ENCODE measurements at regions not wholly inside any gene's neighbourhood (a gene's known extent, or its start where the extent isn't known, plus 50 kb on each side); places are given as distances from the start of the nearest gene placed in this dataset.

- H3K4me3 ChIP-seq (ENCODE audit: low read depth, low read length): no peak overlapping the region
- H3K36me3 ChIP-seq (ENCODE audit: control insufficient read depth, insufficient read depth, low read length): no peaks in the 10 kb centered on the region
- H3K9ac ChIP-seq (ENCODE audit: low read depth, low read length): no peak overlapping the region
- no peak overlapping the region for H3K27ac ChIP-seq (ENCODE audit: low read depth, low read length)
- no peaks in the 10 kb centered on the region for H3K4me1 ChIP-seq (ENCODE audit: control insufficient read depth, insufficient read depth, low read length)
- no peaks in the 10 kb centered on the region for H3K9me3 ChIP-seq (ENCODE audit: control insufficient read depth, insufficient read depth, low read length)
- H3K27me3 ChIP-seq (ENCODE audit: control insufficient read depth, insufficient read depth, low read length): no peaks in the 10 kb centered on the region
These were observed 209.8 kb upstream of the FOXA2 start for GRCh38 chr20:22794200-22794599.

DNA sequence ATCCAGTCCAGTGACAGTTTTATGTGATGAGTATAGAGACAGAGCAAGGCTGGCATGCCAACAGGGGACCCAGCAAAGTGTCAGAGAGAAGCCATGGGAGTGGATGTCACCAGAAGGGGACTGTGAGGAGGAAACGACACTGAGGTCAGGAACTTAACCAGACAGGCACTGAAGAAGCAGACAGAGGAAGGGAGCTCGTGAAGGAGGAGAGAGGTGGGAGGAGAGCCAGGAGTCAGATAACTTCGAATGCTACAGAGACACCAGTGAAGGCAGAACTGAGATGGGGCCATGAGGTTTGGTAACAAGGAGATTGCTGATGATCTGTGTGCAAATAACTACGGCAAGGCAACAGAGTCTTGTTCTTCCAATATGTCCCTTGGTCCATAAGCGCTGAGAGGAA is 211.1 kb upstream of the FOXA2 start:
- Histone ChIP-seq H3K36me3 (ENCODE audit: control insufficient read depth, insufficient read depth, low read length) (no peaks in the 10 kb centered on the region), H3K4me3 (ENCODE audit: low read depth, low read length) (no peak overlapping the region), H3K9ac (ENCODE audit: low read depth, low read length) (no peak overlapping the region), H3K27ac (ENCODE audit: low read depth, low read length) (no peak overlapping the region), H3K27me3 (ENCODE audit: control insufficient read depth, insufficient read depth, low read length) (no peaks in the 10 kb centered on the region), H3K9me3 (ENCODE audit: control insufficient read depth, insufficient read depth, low read length) (no peaks in the 10 kb centered on the region), H3K4me1 (ENCODE audit: control insufficient read depth, insufficient read depth, low read length) (no peaks in the 10 kb centered on the region)

GRCh38 chr20:22795871-22796270 is 211.5 kb upstream of the FOXA2 start:
- no peak overlapping the region for H3K27ac ChIP-seq (ENCODE audit: low read depth, low read length)
- no peaks in the 10 kb centered on the region for H3K9me3 ChIP-seq (ENCODE audit: control insufficient read depth, insufficient read depth, low read length)
- H3K27me3 ChIP-seq (ENCODE audit: control insufficient read depth, insufficient read depth, low read length): no peaks in the 10 kb centered on the region
- no peaks in the 10 kb centered on the region for H3K36me3 ChIP-seq (ENCODE audit: control insufficient read depth, insufficient read depth, low read length)
- no peak overlapping the region for H3K9ac ChIP-seq (ENCODE audit: low read depth, low read length)
- H3K4me1 ChIP-seq (ENCODE audit: control insufficient read depth, insufficient read depth, low read length): no peaks in the 10 kb centered on the region
- H3K4me3 ChIP-seq (ENCODE audit: low read depth, low read length): no peak overlapping the region

GRCh38 chr20:22796469-22797077 is 212.2 kb upstream of the FOXA2 start:
- Histone ChIP-seq H3K27me3 (ENCODE audit: control insufficient read depth, insufficient read depth, low read length) (no peaks in the 10 kb centered on the region), H3K9me3 (ENCODE audit: control insufficient read depth, insufficient read depth, low read length) (no peaks in the 10 kb centered on the region), H3K9ac (ENCODE audit: low read depth, low read length) (no peak overlapping the region), H3K36me3 (ENCODE audit: control insufficient read depth, insufficient read depth, low read length) (no peaks in the 10 kb centered on the region), H3K4me1 (ENCODE audit: control insufficient read depth, insufficient read depth, low read length) (no peaks in the 10 kb centered on the region), H3K27ac (ENCODE audit: low read depth, low read length) (no peak overlapping the region), H3K4me3 (ENCODE audit: low read depth, low read length) (no peak overlapping the region)

GRCh38 chr20:22797103-22797502 is 212.7 kb upstream of the FOXA2 start:
- Histone ChIP-seq H3K4me3 (ENCODE audit: low read depth, low read length) (no peak overlapping the region), H3K36me3 (ENCODE audit: control insufficient read depth, insufficient read depth, low read length) (no peaks in the 10 kb centered on the region), H3K9me3 (ENCODE audit: control insufficient read depth, insufficient read depth, low read length) (no peaks in the 10 kb centered on the region), H3K9ac (ENCODE audit: low read depth, low read length) (no peak overlapping the region), H3K4me1 (ENCODE audit: control insufficient read depth, insufficient read depth, low read length) (no peaks in the 10 kb centered on the region), H3K27me3 (ENCODE audit: control insufficient read depth, insufficient read depth, low read length) (no peaks in the 10 kb centered on the region), H3K27ac (ENCODE audit: low read depth, low read length) (no peak overlapping the region)

DNA sequence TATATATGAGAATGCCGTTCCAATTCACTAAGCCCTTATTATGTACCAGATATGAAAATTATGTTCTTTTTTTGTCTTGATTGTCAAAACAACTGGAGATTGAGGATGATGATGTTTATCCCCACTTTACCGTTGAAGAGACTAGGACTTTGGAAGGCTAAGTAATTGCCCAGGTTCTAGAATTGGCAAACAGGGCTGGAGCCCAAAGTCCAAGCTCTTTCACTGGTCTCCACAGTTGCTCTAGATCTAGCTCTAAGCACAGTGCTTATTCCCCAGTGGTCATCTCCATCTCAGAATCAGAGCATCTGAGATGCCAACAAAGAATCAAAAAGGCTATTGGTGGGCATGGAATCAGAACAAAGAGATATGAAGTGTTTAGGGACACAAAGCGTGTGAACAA is 215.3 kb upstream of the FOXA2 start:
- H3K27ac ChIP-seq (ENCODE audit: low read depth, low read length): no peak overlapping the region
- no peak overlapping the region for H3K4me3 ChIP-seq (ENCODE audit: low read depth, low read length)
- H3K27me3 ChIP-seq (ENCODE audit: control insufficient read depth, insufficient read depth, low read length): no peaks in the 10 kb centered on the region
- no peaks in the 10 kb centered on the region for H3K4me1 ChIP-seq (ENCODE audit: control insufficient read depth, insufficient read depth, low read length)
- H3K9me3 ChIP-seq (ENCODE audit: control insufficient read depth, insufficient read depth, low read length): no peaks in the 10 kb centered on the region
- H3K9ac ChIP-seq (ENCODE audit: low read depth, low read length): no peak overlapping the region
- H3K36me3 ChIP-seq (ENCODE audit: control insufficient read depth, insufficient read depth, low read length): no peaks in the 10 kb centered on the region

GRCh38 chr20:22800129-22800528 is 215.8 kb upstream of the FOXA2 start:
- Histone ChIP-seq H3K9ac (ENCODE audit: low read depth, low read length) (no peak overlapping the region), H3K4me3 (ENCODE audit: low read depth, low read length) (no peak overlapping the region), H3K9me3 (ENCODE audit: control insufficient read depth, insufficient read depth, low read length) (no peaks in the 10 kb centered on the region), H3K27ac (ENCODE audit: low read depth, low read length) (no peak overlapping the region), H3K4me1 (ENCODE audit: control insufficient read depth, insufficient read depth, low read length) (no peaks in the 10 kb centered on the region), H3K27me3 (ENCODE audit: control insufficient read depth, insufficient read depth, low read length) (no peaks in the 10 kb centered on the region), H3K36me3 (ENCODE audit: control insufficient read depth, insufficient read depth, low read length) (no peaks in the 10 kb centered on the region)

DNA sequence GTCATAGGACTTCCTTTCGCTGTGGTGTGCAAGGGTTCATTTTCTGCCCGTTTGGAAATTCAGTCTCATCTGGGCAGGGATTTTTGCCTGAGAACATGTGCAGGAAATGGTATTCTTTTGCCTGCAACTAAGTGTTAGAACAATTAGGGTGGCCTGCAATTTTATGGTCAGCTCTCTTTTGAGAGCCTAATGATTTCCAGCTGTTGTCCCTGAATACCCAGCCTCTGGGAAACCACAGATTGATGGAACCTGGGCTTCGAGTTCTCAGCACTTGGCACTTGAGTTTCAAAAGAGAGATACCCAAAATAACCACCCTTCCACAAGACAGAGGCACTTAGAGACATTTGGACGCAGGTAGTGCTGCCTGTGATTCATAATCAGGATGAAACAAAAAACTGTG is 217.2 kb upstream of the FOXA2 start:
- Histone ChIP-seq H3K4me1 (ENCODE audit: control insufficient read depth, insufficient read depth, low read length) (no peaks in the 10 kb centered on the region), H3K27me3 (ENCODE audit: control insufficient read depth, insufficient read depth, low read length) (no peaks in the 10 kb centered on the region), H3K4me3 (ENCODE audit: low read depth, low read length) (no peak overlapping the region), H3K9ac (ENCODE audit: low read depth, low read length) (no peak overlapping the region), H3K36me3 (ENCODE audit: control insufficient read depth, insufficient read depth, low read length) (no peaks in the 10 kb centered on the region), H3K27ac (ENCODE audit: low read depth, low read length) (no peak overlapping the region), H3K9me3 (ENCODE audit: control insufficient read depth, insufficient read depth, low read length) (no peaks in the 10 kb centered on the region)

- no peaks in the 10 kb centered on the region for H3K4me1 ChIP-seq (ENCODE audit: control insufficient read depth, insufficient read depth, low read length)
- no peaks in the 10 kb centered on the region for H3K36me3 ChIP-seq (ENCODE audit: control insufficient read depth, insufficient read depth, low read length)
- H3K27ac ChIP-seq (ENCODE audit: low read depth, low read length): no peak overlapping the region
- H3K27me3 ChIP-seq (ENCODE audit: control insufficient read depth, insufficient read depth, low read length): no peaks in the 10 kb centered on the region
- no peak overlapping the region for H3K9ac ChIP-seq (ENCODE audit: low read depth, low read length)
- no peak overlapping the region for H3K4me3 ChIP-seq (ENCODE audit: low read depth, low read length)
- no peaks in the 10 kb centered on the region for H3K9me3 ChIP-seq (ENCODE audit: control insufficient read depth, insufficient read depth, low read length)
These were observed 217.9 kb upstream of the FOXA2 start for GRCh38 chr20:22802296-22802695.

- H3K4me3 ChIP-seq (ENCODE audit: low read depth, low read length): no peak overlapping the region
- no peak overlapping the region for H3K9ac ChIP-seq (ENCODE audit: low read depth, low read length)
- H3K36me3 ChIP-seq (ENCODE audit: control insufficient read depth, insufficient read depth, low read length): no peaks in the 10 kb centered on the region
- no peaks in the 10 kb centered on the region for H3K27me3 ChIP-seq (ENCODE audit: control insufficient read depth, insufficient read depth, low read length)
- H3K9me3 ChIP-seq (ENCODE audit: control insufficient read depth, insufficient read depth, low read length): no peaks in the 10 kb centered on the region
- no peak overlapping the region for H3K27ac ChIP-seq (ENCODE audit: low read depth, low read length)
- H3K4me1 ChIP-seq (ENCODE audit: control insufficient read depth, insufficient read depth, low read length): no peaks in the 10 kb centered on the region
These were observed 220.8 kb upstream of the FOXA2 start for GRCh38 chr20:22805219-22805618.

DNA sequence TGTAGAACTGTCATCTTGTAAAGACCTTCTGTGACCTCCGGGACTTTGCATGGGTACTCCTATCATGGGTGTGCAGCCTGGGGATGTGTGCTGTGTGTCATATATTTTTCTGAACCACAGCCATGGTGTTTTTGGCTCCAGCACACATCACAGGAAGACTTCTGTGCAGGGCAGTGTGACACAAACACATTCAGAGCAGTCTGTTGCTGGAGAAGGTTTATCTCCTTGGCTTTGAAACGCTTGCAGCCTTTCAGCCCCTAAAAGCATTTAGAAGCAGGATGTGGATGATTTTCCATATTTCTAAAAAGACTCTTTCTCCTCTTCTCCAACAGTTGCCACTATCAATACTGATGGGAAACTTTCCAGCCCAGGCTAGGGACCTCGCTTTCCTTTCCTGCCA is 221.6 kb upstream of the FOXA2 start:
- H3K4me3 ChIP-seq (ENCODE audit: low read depth, low read length): no peak overlapping the region
- no peaks in the 10 kb centered on the region for H3K4me1 ChIP-seq (ENCODE audit: control insufficient read depth, insufficient read depth, low read length)
- H3K27ac ChIP-seq (ENCODE audit: low read depth, low read length): no peak overlapping the region
- H3K9ac ChIP-seq (ENCODE audit: low read depth, low read length): no peak overlapping the region
- no peaks in the 10 kb centered on the region for H3K27me3 ChIP-seq (ENCODE audit: control insufficient read depth, insufficient read depth, low read length)
- no peaks in the 10 kb centered on the region for H3K36me3 ChIP-seq (ENCODE audit: control insufficient read depth, insufficient read depth, low read length)
- no peaks in the 10 kb centered on the region for H3K9me3 ChIP-seq (ENCODE audit: control insufficient read depth, insufficient read depth, low read length)

- Histone ChIP-seq H3K36me3 (ENCODE audit: control insufficient read depth, insufficient read depth, low read length) (no peaks in the 10 kb centered on the region), H3K9ac (ENCODE audit: low read depth, low read length) (no peak overlapping the region), H3K27me3 (ENCODE audit: control insufficient read depth, insufficient read depth, low read length) (no peaks in the 10 kb centered on the region), H3K4me1 (ENCODE audit: control insufficient read depth, insufficient read depth, low read length) (no peaks in the 10 kb centered on the region), H3K27ac (ENCODE audit: low read depth, low read length) (no peak overlapping the region), H3K4me3 (ENCODE audit: low read depth, low read length) (no peak overlapping the region), H3K9me3 (ENCODE audit: control insufficient read depth, insufficient read depth, low read length) (no peaks in the 10 kb centered on the region)
These were observed 222.7 kb upstream of the FOXA2 start for GRCh38 chr20:22807045-22807444.

Data from HUES48 (cell line).